Spleen (tissue), 11 donors: ENCODE measurements at regions not wholly inside any gene's neighbourhood (a gene's known extent, or its start where the extent isn't known, plus 50 kb on each side); places are given as distances from the start of the nearest gene placed in this dataset.
A peak's percentile ranks its signal among the peaks of the same experiment; 100 is the strongest.

ENCODE experiments used
- DNase-seq: peaks from one replicate; pipeline ENCODE4 v3.0.0-alpha.2; 2020
- H3K27ac ChIP-seq, 8 donors: fragments of 200-600 bp; sonication (generic) in 7 of 8; 1 replicate in 4 of 8; 2 replicates in 4 of 8; pipeline versions ENCODE4 v1.5.0 to v1.8.0; 2016 to 2021; ENCODE audit warnings: inconsistent platforms in 4 of 8, mild to moderate bottlenecking in 4 of 8, moderate library complexity in 1 of 8
- H3K27me3 ChIP-seq, 7 donors: fragments of 200-600 bp; sonication (generic) in 6 of 7; replicated peaks in 1 of 7; 1 replicate in 4 of 7; 2 replicates in 3 of 7; pipeline versions ENCODE4 v1.5.0 to v1.8.0; 2016 to 2021; ENCODE audit warnings: inconsistent platforms in 3 of 7, mild to moderate bottlenecking in 1 of 7
- H3K36me3 ChIP-seq, 6 donors: fragments of 200-600 bp; sonication (generic) in 5 of 6; 1 replicate in 4 of 6; 2 replicates in 2 of 6; pipeline versions ENCODE4 v1.5.0 to v1.8.0; 2016 to 2021; ENCODE audit warnings: inconsistent platforms in 2 of 6
- H3K4me1 ChIP-seq, 6 donors: fragments of 200-600 bp; sonication (generic) in 5 of 6; 1 replicate in 3 of 6; 2 replicates in 3 of 6; pipeline versions ENCODE4 v1.5.0 to v1.8.0; 2016 to 2021; ENCODE audit warnings: inconsistent platforms in 3 of 6
- H3K4me3 ChIP-seq, 8 donors: fragments of 200-600 bp; sonication (generic) in 7 of 8; 1 replicate in 4 of 8; 2 replicates in 4 of 8; pipeline versions ENCODE4 v1.5.0 to v1.8.0; 2016 to 2021; ENCODE audit warnings: inconsistent platforms in 4 of 8, mild to moderate bottlenecking in 4 of 8, moderate library complexity in 2 of 8
- H3K9me3 ChIP-seq, 8 donors: fragments of 200-600 bp; sonication (generic) in 7 of 8; 1 replicate in 4 of 8; 2 replicates in 4 of 8; pipeline versions ENCODE4 v1.5.0 to v1.8.0; 2016 to 2021; ENCODE audit warnings: inconsistent platforms in 4 of 8
- POLR2A ChIP-seq, 3 donors: fragments of 450-650 bp; IDR thresholded peaks; one replicate each; pipeline ENCODE4 v1.5.1; 2017; ENCODE audit warnings: antibody characterized with exemption in 3 of 3, mild to moderate bottlenecking in 1 of 3
- POLR2AphosphoS5 ChIP-seq, 3 donors: sonication (generic); formaldehyde crosslinking; IDR thresholded peaks; one replicate each; pipeline ENCODE4 v1.5.1; 2017; ENCODE audit warnings: antibody characterized with exemption in 3 of 3
- WGBS, 5 donors: extraction: QIAGEN DNeasy Blood & Tissue Kit in 3 of 5; methylation state at CpG; one replicate each; pipeline versions ENCODE4 v1.1.5 to v1.1.7; 2013 to 2018; 5-methylcytosine and 5-hydroxymethylcytosine counted together
- intact Hi-C: fragments of 100-400 bp; cut with DNase I; formaldehyde crosslinking; loops from one replicate; pipeline ENCODE4 v1.15.0; 2023; ENCODE audit warnings: low total_unique reads
- TF ChIP-seq, protein P1 (sequence below), 11 experiments: fragments of 200-600 bp in 7 of 11; fragments of 450-650 bp in 4 of 11; sonication (generic) in 4 of 11; IDR thresholded peaks in 8 of 11; conservative IDR thresholded peaks in 3 of 11; 1 replicate in 7 of 11; 2 replicates in 4 of 11; pipeline versions ENCODE4 v1.4.0 to v1.8.0; 2016 to 2021; ENCODE audit warnings: antibody characterized with exemption in 11 of 11, inconsistent platforms in 4 of 11, mild to moderate bottlenecking in 1 of 11
- donor health status: healthy with polysubstance abuse.
- donor health status: DM: no; HTN: no; CAD: no; lungs with moderate emphysema.
- donor health status: DM: no; HTN: no; CAD: no.
- donor health status: Bipolar disorder and iron deficiency.
- donor health status: healthy.
- donor health status: DM: no; HTN: no; CAD: no.
- donor health status: DM: yes; HTN: yes; CAD: no.

- peak overlapping the region in 4 of 8 donors; percentile 2 to 50 (median 18) for H3K4me3 ChIP-seq
- peak in 2 of 3 donors; percentile 42 to 56 for TF ChIP-seq POLR2AphosphoS5 (IDR thresholded peaks at IDR 0.05)
- TF ChIP-seq POLR2A (IDR thresholded peaks at IDR 0.05), result no peak
- TF ChIP-seq, protein P1, sequence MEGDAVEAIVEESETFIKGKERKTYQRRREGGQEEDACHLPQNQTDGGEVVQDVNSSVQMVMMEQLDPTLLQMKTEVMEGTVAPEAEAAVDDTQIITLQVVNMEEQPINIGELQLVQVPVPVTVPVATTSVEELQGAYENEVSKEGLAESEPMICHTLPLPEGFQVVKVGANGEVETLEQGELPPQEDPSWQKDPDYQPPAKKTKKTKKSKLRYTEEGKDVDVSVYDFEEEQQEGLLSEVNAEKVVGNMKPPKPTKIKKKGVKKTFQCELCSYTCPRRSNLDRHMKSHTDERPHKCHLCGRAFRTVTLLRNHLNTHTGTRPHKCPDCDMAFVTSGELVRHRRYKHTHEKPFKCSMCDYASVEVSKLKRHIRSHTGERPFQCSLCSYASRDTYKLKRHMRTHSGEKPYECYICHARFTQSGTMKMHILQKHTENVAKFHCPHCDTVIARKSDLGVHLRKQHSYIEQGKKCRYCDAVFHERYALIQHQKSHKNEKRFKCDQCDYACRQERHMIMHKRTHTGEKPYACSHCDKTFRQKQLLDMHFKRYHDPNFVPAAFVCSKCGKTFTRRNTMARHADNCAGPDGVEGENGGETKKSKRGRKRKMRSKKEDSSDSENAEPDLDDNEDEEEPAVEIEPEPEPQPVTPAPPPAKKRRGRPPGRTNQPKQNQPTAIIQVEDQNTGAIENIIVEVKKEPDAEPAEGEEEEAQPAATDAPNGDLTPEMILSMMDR (IDR thresholded peaks at IDR 0.05 in 8 of 11, conservative IDR thresholded peaks at IDR 0.05 in 3 of 11), result no peak
- intact Hi-C loops, result no loop called here
- H3K36me3 ChIP-seq, result no peaks in the 10 kb centered on the region
- 1 to 11% (median 5%) methylated on average over 16 to 38 of the region's 38 CpGs for WGBS, 5 donors
- H3K27ac ChIP-seq, result no peak overlapping the region
- H3K27me3 ChIP-seq, result peaks cover 0 to 65% (median 20%) of the 10 kb centered on the region in 7 donors
- H3K4me1 ChIP-seq, result peaks cover 4 to 29% (median 20%) of the 10 kb centered on the region in 6 donors
- DNase-seq, result peak; percentile 66
- no peaks in the 10 kb centered on the region for H3K9me3 ChIP-seq
Observed at GRCh38 chr14:101077481-101078074, 174.1 kb upstream of the RTL1 start.

GRCh38 chr14:101078170-101078891 is 174.8 kb upstream of the RTL1 start:
- Histone ChIP-seq H3K27ac (no peak overlapping the region), H3K27me3 (peaks cover 0 to 59% (median 20%) of the 10 kb centered on the region in 7 donors), H3K4me3 (no peak overlapping the region), H3K36me3 (no peaks in the 10 kb centered on the region), H3K9me3 (peaks cover 0 to 3% (median 0%) of the 10 kb centered on the region in 8 donors), H3K4me1 (peaks cover 4 to 24% (median 13%) of the 10 kb centered on the region in 6 donors)
- intact Hi-C loops, result no loop called here
- no peak for DNase-seq
- WGBS, 5 donors, result 72 to 88% (median 84%) methylated on average over 8 of the region's 8 CpGs
- TF ChIP-seq, protein P1 (IDR thresholded peaks at IDR 0.05 in 8 of 11, conservative IDR thresholded peaks at IDR 0.05 in 3 of 11), result no peak
- TF ChIP-seq POLR2A (IDR thresholded peaks at IDR 0.05) (no peak), POLR2AphosphoS5 (IDR thresholded peaks at IDR 0.05) (no peak)

GRCh38 chr14:101078892-101079221 is 175.3 kb upstream of the RTL1 start:
- intact Hi-C loops, result no loop called here
- peak; percentile 51 for DNase-seq
- Histone ChIP-seq H3K9me3 (peaks cover 0 to 3% (median 0%) of the 10 kb centered on the region in 8 donors), H3K27ac (no peak overlapping the region), H3K36me3 (no peaks in the 10 kb centered on the region), H3K4me1 (peaks cover 0 to 20% (median 11%) of the 10 kb centered on the region in 6 donors), H3K27me3 (peaks cover 0 to 53% (median 20%) of the 10 kb centered on the region in 7 donors), H3K4me3 (no peak overlapping the region)
- 72 to 93% (median 88%) methylated on average over 7 to 9 of the region's 9 CpGs for WGBS, 5 donors
- TF ChIP-seq, protein P1 (IDR thresholded peaks at IDR 0.05 in 8 of 11, conservative IDR thresholded peaks at IDR 0.05 in 3 of 11), result no peak
- TF ChIP-seq POLR2AphosphoS5 (IDR thresholded peaks at IDR 0.05) (no peak), POLR2A (IDR thresholded peaks at IDR 0.05) (no peak)

GRCh38 chr14:101080922-101081593 is 177.5 kb upstream of the RTL1 start:
- H3K27me3 ChIP-seq, result peaks cover 0 to 34% (median 17%) of the 10 kb centered on the region in 7 donors
- no peak overlapping the region for H3K27ac ChIP-seq
- H3K4me1 ChIP-seq, result peaks cover 0 to 20% (median 11%) of the 10 kb centered on the region in 6 donors
- H3K4me3 ChIP-seq, result no peak overlapping the region
- no peak for DNase-seq
- H3K36me3 ChIP-seq, result no peaks in the 10 kb centered on the region
- intact Hi-C loops, result no loop called here
- WGBS, 5 donors, result 67 to 88% (median 81%) methylated on average over 2 of the region's 2 CpGs
- peaks cover 0 to 3% (median 0%) of the 10 kb centered on the region in 8 donors for H3K9me3 ChIP-seq
- TF ChIP-seq POLR2AphosphoS5 (IDR thresholded peaks at IDR 0.05) (no peak), POLR2A (IDR thresholded peaks at IDR 0.05) (no peak)
- TF ChIP-seq, protein P1 (IDR thresholded peaks at IDR 0.05 in 8 of 11, conservative IDR thresholded peaks at IDR 0.05 in 3 of 11), result no peak
